Trophoblast cell (in vitro differentiated cells and primary cell): ENCODE measurements at regions not wholly inside any gene's neighbourhood (a gene's known extent, or its start where the extent isn't known, plus 50 kb on each side); places are given as distances from the start of the nearest gene placed in this dataset.

Source experiments
- DNase-seq, 2 donors: peaks; one replicate each; pipeline ENCODE4 v3.0.0-alpha.2; 2016
- H2AFZ ChIP-seq: 2 replicates; pipeline ENCODE4 v1.6.1; 2013; ENCODE audit warnings: low read length, moderate library complexity, mild to moderate bottlenecking; ENCODE audit not compliant: insufficient read depth, poor library complexity
- H2AK5ac ChIP-seq: 2 replicates; pipeline ENCODE4 v1.6.1; 2013; ENCODE audit warnings: mild to moderate bottlenecking, low read length
- H2BK120ac ChIP-seq: 2 replicates; pipeline ENCODE4 v1.6.1; 2013; ENCODE audit warnings: low read length, mild to moderate bottlenecking, moderate library complexity; ENCODE audit not compliant: insufficient read depth, poor library complexity
- H2BK12ac ChIP-seq: 2 replicates; pipeline ENCODE4 v1.6.1; 2013; ENCODE audit warnings: mild to moderate bottlenecking, low read length, moderate library complexity
- H2BK5ac ChIP-seq: 2 replicates; pipeline ENCODE4 v1.6.1; 2013; ENCODE audit warnings: low read length, low read depth, moderate library complexity, mild to moderate bottlenecking; ENCODE audit not compliant: poor library complexity
- H3K14ac ChIP-seq: 2 replicates; pipeline ENCODE4 v1.6.1; 2013; ENCODE audit warnings: mild to moderate bottlenecking, low read length
- H3K18ac ChIP-seq: 2 replicates; pipeline ENCODE4 v1.6.1; 2013; ENCODE audit warnings: mild to moderate bottlenecking, low read length
- H3K23ac ChIP-seq: 2 replicates; pipeline ENCODE4 v1.6.1; 2013; ENCODE audit warnings: low read length
- H3K27ac ChIP-seq: 2 replicates; pipeline ENCODE4 v1.5.1; 2013; ENCODE audit warnings: low read depth, mild to moderate bottlenecking, inconsistent platforms, low read length, moderate library complexity
- H3K27me3 ChIP-seq: 2 replicates; pipeline ENCODE4 v1.6.1; 2013; ENCODE audit warnings: inconsistent platforms, mild to moderate bottlenecking, low read length, moderate library complexity; ENCODE audit not compliant: insufficient read depth
- H3K36me3 ChIP-seq, 2 experiments: 1 replicate in 1 of 2; 2 replicates in 1 of 2; pipeline ENCODE4 v1.6.1; 2013; ENCODE audit warnings: low read length in 2 of 2, mild to moderate bottlenecking in 2 of 2, moderate library complexity in 1 of 2; ENCODE audit not compliant: insufficient read depth in 2 of 2, control insufficient read depth in 1 of 2
- H3K4ac ChIP-seq: 2 replicates; pipeline ENCODE4 v1.6.1; 2013; ENCODE audit warnings: low read depth, mild to moderate bottlenecking, low read length, moderate library complexity
- H3K4me1 ChIP-seq, 2 experiments: 1 replicate in 1 of 2; 2 replicates in 1 of 2; pipeline ENCODE4 v1.6.1; 2013; ENCODE audit warnings: low read length in 2 of 2, mild to moderate bottlenecking in 2 of 2, moderate library complexity in 1 of 2; ENCODE audit not compliant: insufficient read depth in 2 of 2, control insufficient read depth in 1 of 2
- H3K4me2 ChIP-seq: 2 replicates; pipeline ENCODE4 v1.6.1; 2013; ENCODE audit warnings: inconsistent platforms, mild to moderate bottlenecking, low read length, moderate library complexity
- H3K4me3 ChIP-seq: 2 replicates; pipeline ENCODE4 v1.5.1; 2013; ENCODE audit warnings: mild to moderate bottlenecking, low read depth, low read length, inconsistent platforms
- H3K79me1 ChIP-seq: one replicate; pipeline ENCODE4 v1.6.1; 2013; ENCODE audit warnings: low read length
- H3K79me2 ChIP-seq: 2 replicates; pipeline ENCODE4 v1.6.1; 2013; ENCODE audit warnings: low read length, mild to moderate bottlenecking; ENCODE audit not compliant: control insufficient read depth, insufficient read depth, poor library complexity
- H3K9ac ChIP-seq: 2 replicates; pipeline ENCODE4 v1.6.1; 2013; ENCODE audit warnings: mild to moderate bottlenecking, low read length
- H3K9me3 ChIP-seq: 2 replicates; pipeline ENCODE4 v1.6.1; 2013; ENCODE audit warnings: low read depth, mild to moderate bottlenecking, control low read depth, inconsistent platforms, low read length; ENCODE audit not compliant: insufficient read depth
- H4K12ac ChIP-seq: 2 replicates; pipeline ENCODE4 v1.6.1; 2013; ENCODE audit warnings: low read depth, mild to moderate bottlenecking, low read length, moderate library complexity
- H4K8ac ChIP-seq: 2 replicates; pipeline ENCODE4 v1.6.1; 2013; ENCODE audit warnings: low read depth, mild to moderate bottlenecking, low read length, moderate library complexity
- H4K91ac ChIP-seq: one replicate; pipeline ENCODE4 v1.6.1; 2013; ENCODE audit warnings: low read depth, mild to moderate bottlenecking, low read length, moderate library complexity
- WGBS: extraction: QIAGEN DNeasy Blood & Tissue Kit; methylation state at CpG from one replicate; pipeline ENCODE4 v1.1.7; 2013; ENCODE audit warnings: missing lambda C conversion rate; ENCODE audit not compliant: insufficient read length, insufficient coverage; ENCODE audit errors: extremely low coverage; 5-methylcytosine and 5-hydroxymethylcytosine counted together

- Histone ChIP-seq H2AK5ac (no peak overlapping the region), H4K12ac (no peak overlapping the region), H3K9ac (no peak overlapping the region), H3K4me3 (no peak overlapping the region), H2BK5ac (no peak overlapping the region), H3K4me2 (no peak overlapping the region), H3K79me2 (no peaks in the 10 kb centered on the region), H3K79me1 (no peaks in the 10 kb centered on the region), H3K18ac (no peak overlapping the region), H3K4me1 (no peaks in the 10 kb centered on the region), H3K9me3 (no peaks in the 10 kb centered on the region), H4K91ac (no peak overlapping the region), H3K27ac (no peak overlapping the region), H3K4ac (no peak overlapping the region), H2BK12ac (no peak overlapping the region), H3K36me3 (no peaks in the 10 kb centered on the region), H3K27me3 (no peaks in the 10 kb centered on the region), H3K14ac (no peak overlapping the region), H2BK120ac (no peak overlapping the region), H3K23ac (no peak overlapping the region), H2AFZ (no peak overlapping the region), H4K8ac (no peak overlapping the region)
- DNase-seq = peak; percentile 2 to 46
These were observed 1180.8 kb downstream of the CDH12 start for GRCh38 chr5:21672360-21672759.

- no peak overlapping the region for H2BK12ac ChIP-seq
- no peak for DNase-seq
- no CpG with 5 or more reads among the region's 2 CpGs for WGBS
These were observed 1187.6 kb downstream of the CDH12 start for GRCh38 chr5:21665524-21665923.

GRCh38 chr5:21663082-21663481 is 1190.1 kb downstream of the CDH12 start:
- peak; percentile 5 to 38 for DNase-seq
- Histone ChIP-seq H4K8ac (no peak overlapping the region), H3K23ac (no peak overlapping the region), H2BK12ac (no peak overlapping the region), H3K79me2 (no peaks in the 10 kb centered on the region), H3K14ac (no peak overlapping the region), H2AFZ (no peak overlapping the region), H3K27ac (no peak overlapping the region), H3K27me3 (no peaks in the 10 kb centered on the region), H3K9ac (no peak overlapping the region), H4K91ac (no peak overlapping the region), H3K4ac (no peak overlapping the region), H2AK5ac (no peak overlapping the region), H3K36me3 (no peaks in the 10 kb centered on the region), H3K4me3 (no peak overlapping the region), H3K79me1 (no peaks in the 10 kb centered on the region), H4K12ac (no peak overlapping the region), H2BK120ac (no peak overlapping the region), H3K4me1 (no peaks in the 10 kb centered on the region), H3K18ac (no peak overlapping the region), H3K9me3 (peaks cover 3% of the 10 kb centered on the region), H2BK5ac (no peak overlapping the region), H3K4me2 (no peak overlapping the region)
- no CpG with 5 or more reads among the region's 2 CpGs for WGBS

More at GRCh38 chr5:21665524-21665923, 1187.6 kb downstream of the CDH12 start:
- no peak overlapping the region for H2BK120ac ChIP-seq
- no peak overlapping the region for H3K9ac ChIP-seq
- no peaks in the 10 kb centered on the region for H3K36me3 ChIP-seq
- no peak overlapping the region for H3K18ac ChIP-seq
- no peak overlapping the region for H3K4ac ChIP-seq
- no peak overlapping the region for H3K27ac ChIP-seq
- H3K14ac ChIP-seq = no peak overlapping the region
- H3K79me2 ChIP-seq = no peaks in the 10 kb centered on the region
- H4K12ac ChIP-seq = no peak overlapping the region
- no peaks in the 10 kb centered on the region for H3K4me1 ChIP-seq
- H3K4me2 ChIP-seq = no peak overlapping the region
- no peak overlapping the region for H4K91ac ChIP-seq
- H4K8ac ChIP-seq = no peak overlapping the region
- H3K4me3 ChIP-seq = no peak overlapping the region
- H3K27me3 ChIP-seq = no peaks in the 10 kb centered on the region
- no peaks in the 10 kb centered on the region for H3K79me1 ChIP-seq
- no peak overlapping the region for H2AFZ ChIP-seq
- no peak overlapping the region for H3K23ac ChIP-seq
- no peak overlapping the region for H2AK5ac ChIP-seq
- H2BK5ac ChIP-seq = no peak overlapping the region
- peaks cover 3% of the 10 kb centered on the region for H3K9me3 ChIP-seq

GRCh38 chr5:21661184-21661583 is 1192.0 kb downstream of the CDH12 start:
- no peak overlapping the region for H3K9ac ChIP-seq
- peaks cover 3% of the 10 kb centered on the region for H3K9me3 ChIP-seq
- no peak overlapping the region for H3K27ac ChIP-seq
- DNase-seq = peak in 1 of 2 donors; percentile 47
- no peaks in the 10 kb centered on the region for H3K79me2 ChIP-seq
- no peak overlapping the region for H3K4me3 ChIP-seq
- no CpG with 5 or more reads among the region's 2 CpGs for WGBS
- no peak overlapping the region for H2AFZ ChIP-seq
- no peak overlapping the region for H4K12ac ChIP-seq
- no peaks in the 10 kb centered on the region for H3K79me1 ChIP-seq
- H3K14ac ChIP-seq = no peak overlapping the region
- no peak overlapping the region for H2BK5ac ChIP-seq
- no peak overlapping the region for H2BK12ac ChIP-seq
- no peak overlapping the region for H3K18ac ChIP-seq
- H3K4me1 ChIP-seq = no peaks in the 10 kb centered on the region
- no peak overlapping the region for H4K8ac ChIP-seq
- H3K4me2 ChIP-seq = no peak overlapping the region
- no peak overlapping the region for H4K91ac ChIP-seq
- no peaks in the 10 kb centered on the region for H3K36me3 ChIP-seq
- H3K4ac ChIP-seq = no peak overlapping the region
- no peak overlapping the region for H2BK120ac ChIP-seq
- H2AK5ac ChIP-seq = no peak overlapping the region
- H3K27me3 ChIP-seq = no peaks in the 10 kb centered on the region
- no peak overlapping the region for H3K23ac ChIP-seq
